IPS DF 19.7 (cell line): ENCODE measurements at regions not wholly inside any gene's neighbourhood (a gene's known extent, or its start where the extent isn't known, plus 50 kb on each side); places are given as distances from the start of the nearest gene placed in this dataset.
A peak's percentile ranks its signal among the peaks of the same experiment; 100 is the strongest.
"Not testable (repeated sequence)": the region's sequence is repeated elsewhere in the genome, so short reads cannot be mapped to it uniquely, and the experiment has no call there.

Experiments
- DNase-seq: peaks from one replicate; pipeline ENCODE4 v3.0.0-alpha.2; 2013; ENCODE audit warnings: low read depth, low spot score

GRCh38 chr6:11427091-11427722 lies 110.3 kb upstream of the TMEM170B start:
- no peak for DNase-seq

DNA sequence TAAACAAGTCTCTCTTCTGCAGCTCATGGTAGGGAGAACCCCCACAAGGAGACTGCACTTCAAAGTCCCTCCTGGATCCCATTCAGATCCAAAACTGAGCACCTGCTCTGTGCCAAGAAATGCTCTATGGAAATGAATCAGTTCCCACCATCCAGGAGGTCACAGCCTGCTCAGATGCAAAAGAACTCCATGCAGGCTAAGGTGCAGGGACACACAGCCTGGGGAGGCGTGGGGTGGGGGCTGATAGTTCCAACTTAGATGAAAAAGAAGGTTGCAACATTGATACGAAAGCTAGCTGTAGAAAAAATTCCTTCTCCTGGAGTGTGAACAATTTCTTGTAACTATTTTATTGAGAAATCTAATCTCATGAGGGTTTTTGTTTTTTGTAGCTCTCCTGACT lies 111.0 kb upstream of the TMEM170B start:
- no peak for DNase-seq

DNA sequence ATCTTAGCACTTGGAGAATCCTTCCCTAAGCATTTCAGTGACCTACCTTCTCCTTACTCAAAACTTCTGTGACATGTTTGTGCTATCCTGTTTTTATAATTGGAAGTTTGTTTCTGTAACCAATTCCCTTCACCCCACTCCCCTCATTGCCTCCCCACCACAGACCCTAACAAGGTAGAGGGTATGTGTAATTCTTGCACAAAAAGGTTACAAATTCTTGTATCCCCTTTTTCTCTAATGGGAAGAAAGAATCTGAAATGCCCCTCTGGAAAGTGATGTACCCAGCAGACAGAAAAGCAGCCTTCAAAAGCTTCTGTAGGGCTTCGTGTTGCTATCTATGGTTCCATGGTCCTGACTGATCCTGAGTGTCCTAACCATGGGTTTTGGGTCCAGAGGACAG lies 111.7 kb upstream of the TMEM170B start:
- DNase-seq, result no peak

GRCh38 chr6:11425431-11425871 lies 112.1 kb upstream of the TMEM170B start:
- DNase-seq, result peak; percentile 23

GRCh38 chr6:11424395-11425034 lies 113.0 kb upstream of the TMEM170B start:
- no peak for DNase-seq

DNA sequence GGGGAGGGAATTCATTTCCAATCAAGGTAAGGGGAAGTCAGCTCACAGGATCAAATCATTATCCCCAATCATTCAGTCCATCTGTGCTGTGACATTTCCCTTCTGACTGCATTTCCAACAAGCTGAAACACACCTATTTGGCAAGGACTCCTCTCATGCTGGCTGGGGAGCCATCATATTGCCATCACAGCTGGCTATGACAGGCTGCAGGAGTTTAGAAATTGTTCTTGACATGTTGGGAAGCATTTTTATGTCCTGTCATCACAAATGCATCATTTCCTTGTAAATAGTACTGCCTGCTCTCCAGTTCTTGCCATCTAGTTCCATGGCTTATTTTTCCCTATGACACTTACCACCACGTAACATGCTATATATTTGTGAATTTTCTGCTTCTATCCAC lies 113.9 kb upstream of the TMEM170B start:
- DNase-seq, result no peak

GRCh38 chr6:11423072-11423471 lies 114.5 kb upstream of the TMEM170B start:
- DNase-seq, result no peak

GRCh38 chr6:11419763-11420453 lies 117.6 kb upstream of the TMEM170B start:
- no peak for DNase-seq

GRCh38 chr6:11418290-11418905 lies 119.2 kb upstream of the TMEM170B start:
- DNase-seq, result no peak

GRCh38 chr6:11416936-11417576 lies 120.5 kb upstream of the TMEM170B start:
- DNase-seq, result no peak

- not testable (repeated sequence) for DNase-seq
Measured at GRCh38 chr6:11416099-11416935, 121.2 kb upstream of the TMEM170B start.

- no peak for DNase-seq
Measured at GRCh38 chr6:11415557-11415956, 122.0 kb upstream of the TMEM170B start.

GRCh38 chr6:11414176-11414963 lies 123.2 kb upstream of the TMEM170B start:
- DNase-seq, result peak; percentile 50

DNA sequence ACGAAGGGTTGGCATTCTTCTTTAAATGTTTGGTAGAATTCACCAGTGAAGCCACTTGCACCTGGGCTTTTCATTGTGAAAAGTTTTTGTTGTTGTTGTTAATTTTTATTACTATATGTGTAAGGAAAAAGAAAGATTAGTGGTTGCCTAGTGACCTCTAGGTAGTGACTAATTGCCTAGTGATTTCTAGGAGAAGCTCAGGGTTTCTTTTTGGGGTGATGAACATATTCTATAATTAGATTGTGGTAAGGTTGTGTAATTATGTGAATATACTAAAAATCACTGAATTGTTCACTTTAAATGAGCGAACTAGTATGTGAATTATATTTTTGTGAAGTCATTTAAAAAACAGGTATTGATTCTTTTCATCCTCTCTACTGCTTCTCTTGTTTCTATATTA lies 123.8 kb upstream of the TMEM170B start:
- no peak for DNase-seq

DNA sequence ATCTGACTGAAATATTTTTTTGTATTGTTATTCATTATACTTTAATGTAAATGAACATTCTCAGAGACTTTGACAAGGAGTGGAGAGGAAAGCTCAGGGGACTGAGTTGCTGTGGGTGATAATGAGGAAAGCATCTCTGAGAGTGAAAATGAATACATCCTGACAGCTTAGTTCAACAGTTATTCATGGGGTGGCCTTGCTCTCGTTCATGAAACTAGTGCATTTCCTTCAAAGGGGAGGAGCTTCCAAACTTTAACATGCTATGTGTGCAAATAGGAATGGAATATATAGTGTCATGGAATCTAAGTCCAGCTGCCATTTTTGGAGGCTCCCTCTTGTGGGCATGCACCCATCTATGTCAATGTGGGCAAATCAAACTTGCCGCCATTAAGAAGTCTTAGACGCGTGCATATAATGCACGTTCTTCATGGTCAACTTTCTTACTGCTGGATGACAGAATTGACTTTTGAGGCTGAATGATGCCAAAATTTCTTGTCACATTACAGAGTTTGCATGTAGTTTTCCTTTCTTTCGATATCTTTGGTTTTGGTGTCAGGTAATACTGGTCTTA lies 124.3 kb upstream of the TMEM170B start:
- no peak for DNase-seq

DNA sequence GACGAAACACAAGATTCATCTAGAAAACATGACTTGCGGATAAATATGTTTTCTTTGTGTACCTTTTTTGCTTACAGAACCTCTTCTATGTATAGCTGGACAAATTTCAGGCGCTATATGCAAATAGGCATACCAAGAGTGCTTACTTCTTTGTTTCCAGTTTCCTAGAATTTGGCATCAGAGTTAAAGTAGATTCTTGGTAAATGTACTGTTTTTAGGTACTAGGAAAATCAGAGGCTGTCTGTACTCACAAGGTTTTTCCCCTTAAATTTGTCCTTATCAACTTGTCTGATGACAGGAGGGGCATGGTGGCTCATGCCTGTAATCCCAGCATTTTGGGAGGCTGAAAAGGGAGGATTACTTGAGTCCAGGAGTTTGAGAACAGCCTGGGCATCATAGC lies 124.9 kb upstream of the TMEM170B start:
- no peak for DNase-seq

DNA sequence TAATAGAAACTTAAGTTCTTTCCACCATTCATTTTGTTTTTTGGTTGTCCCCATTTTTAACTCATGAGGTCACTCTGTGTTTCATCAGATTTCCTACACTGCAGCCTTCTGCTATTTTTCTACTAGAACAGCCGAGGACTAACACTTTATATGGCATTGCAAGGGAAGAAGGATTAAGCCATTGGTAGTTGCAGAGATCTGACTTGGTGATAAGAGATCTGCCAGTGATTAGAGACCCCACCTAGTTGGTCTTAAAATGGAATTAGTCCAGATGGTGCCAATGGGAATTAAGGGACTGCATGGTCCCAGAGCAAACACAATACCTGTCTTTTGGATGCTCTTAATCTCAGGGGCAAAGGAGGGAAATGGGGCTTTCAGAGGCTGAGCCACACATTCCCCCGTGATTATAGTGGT lies 125.5 kb upstream of the TMEM170B start:
- DNase-seq, result no peak

DNA sequence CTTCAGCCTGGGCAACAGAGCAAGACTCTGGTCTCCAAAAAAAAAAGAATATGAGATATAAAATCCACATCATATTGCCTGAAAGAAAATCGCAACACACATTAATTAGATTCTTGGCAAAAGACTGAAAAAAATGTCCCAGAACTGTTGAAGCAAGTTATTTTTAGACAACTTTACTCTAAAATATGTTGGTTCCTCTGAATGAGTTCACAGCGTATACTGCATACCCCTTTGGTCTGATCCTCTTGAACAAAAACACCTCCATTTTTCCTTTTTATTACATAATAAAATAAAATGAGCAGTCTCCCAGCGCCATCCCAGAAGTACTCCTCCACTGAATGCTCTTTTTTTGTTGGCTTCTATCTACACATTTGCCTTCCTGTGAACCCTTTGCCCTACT lies 126.0 kb upstream of the TMEM170B start:
- no peak for DNase-seq

- DNase-seq, result no peak
Measured at GRCh38 chr6:11410539-11411307, 126.8 kb upstream of the TMEM170B start.
